HG03280 (cell line): ENCODE measurements at regions not wholly inside any gene's neighbourhood (a gene's known extent, or its start where the extent isn't known, plus 50 kb on each side); places are given as distances from the start of the nearest gene placed in this dataset.

Source experiments
- ATAC-seq: cut with Tn5 transposase; IDR thresholded peaks from one replicate; pipeline ENCODE4 v1.9.1; 2021; ENCODE audit warnings: mild to moderate bottlenecking, moderate library complexity; ENCODE audit not compliant: unreplicated experiment

GRCh38 chr11:15483205-15483604 is 368.5 kb downstream of the INSC start:
- no peak for ATAC-seq

- no peak for ATAC-seq
Measured at GRCh38 chr11:15484398-15484797, 369.7 kb downstream of the INSC start.

GRCh38 chr11:15485432-15485831 is 370.7 kb downstream of the INSC start:
- ATAC-seq = no peak

GRCh38 chr11:15489281-15489680 is 374.6 kb downstream of the INSC start:
- ATAC-seq = no peak

GRCh38 chr11:15490535-15490934 is 375.8 kb downstream of the INSC start:
- ATAC-seq = no peak

GRCh38 chr11:15493066-15493465 is 378.3 kb downstream of the INSC start:
- no peak for ATAC-seq

GRCh38 chr11:15493921-15494620 is 379.3 kb downstream of the INSC start:
- ATAC-seq = no peak

- ATAC-seq = no peak
Measured at GRCh38 chr11:15494740-15495139, 380.0 kb downstream of the INSC start.

GRCh38 chr11:15495462-15495861 is 380.7 kb downstream of the INSC start:
- ATAC-seq = no peak

GRCh38 chr11:15497366-15497765 is 382.6 kb downstream of the INSC start:
- no peak for ATAC-seq

- no peak for ATAC-seq
Measured at GRCh38 chr11:15499674-15500073, 385.0 kb downstream of the INSC start.

GRCh38 chr11:15500643-15501042 is 385.9 kb downstream of the INSC start:
- no peak for ATAC-seq

GRCh38 chr11:15501566-15501965 is 386.8 kb downstream of the INSC start:
- ATAC-seq = no peak

- ATAC-seq = no peak
Measured at GRCh38 chr11:15505155-15505554, 390.4 kb downstream of the INSC start.

- no peak for ATAC-seq
Measured at GRCh38 chr11:15507592-15507991, 392.9 kb downstream of the INSC start.

GRCh38 chr11:15509082-15509481 is 394.4 kb downstream of the INSC start:
- no peak for ATAC-seq

GRCh38 chr11:15519124-15519791 is 404.5 kb downstream of the INSC start:
- no peak for ATAC-seq

- ATAC-seq = no peak
Measured at GRCh38 chr11:15519911-15520310, 405.2 kb downstream of the INSC start.

GRCh38 chr11:15523543-15523942 is 408.8 kb downstream of the INSC start:
- no peak for ATAC-seq

GRCh38 chr11:15525582-15525981 is 410.9 kb downstream of the INSC start:
- no peak for ATAC-seq

GRCh38 chr11:15526032-15526431 is 411.3 kb downstream of the INSC start:
- no peak for ATAC-seq

- no peak for ATAC-seq
Measured at GRCh38 chr11:15526859-15527450, 412.2 kb downstream of the INSC start.
